Prostate gland (tissue), 2 donors: ENCODE measurements at regions not wholly inside any gene's neighbourhood (a gene's known extent, or its start where the extent isn't known, plus 50 kb on each side); places are given as distances from the start of the nearest gene placed in this dataset.

Experiments used
- DNase-seq: peaks from one replicate; pipeline ENCODE4 v3.0.0-alpha.2; 2019; ENCODE audit warnings: low spot score
- H3K27ac ChIP-seq, 2 donors: fragments of 200-600 bp; sonication (generic); 2 replicates each; pipeline ENCODE4 v1.5.1; 2017 to 2019
- H3K27me3 ChIP-seq: fragments of 200-600 bp; sonication (generic); replicated peaks from 2 replicates; pipeline ENCODE4 v1.5.1; 2019; ENCODE audit not compliant: insufficient read depth
- H3K36me3 ChIP-seq, 2 donors: fragments of 200-600 bp; sonication (generic); 1 replicate in 1 of 2; 2 replicates in 1 of 2; pipeline versions ENCODE4 v1.5.1 to v1.8.1; 2017 to 2019
- H3K4me1 ChIP-seq: fragments of 200-600 bp; sonication (generic); replicated peaks from 2 replicates; pipeline ENCODE4 v1.5.1; 2019
- H3K4me3 ChIP-seq, 2 donors: fragments of 200-600 bp; sonication (generic); 2 replicates each; pipeline ENCODE4 v1.5.1; 2017 to 2019
- H3K9me3 ChIP-seq: fragments of 200-600 bp; sonication (generic); 2 replicates; pipeline ENCODE4 v1.5.1; 2017
- CTCF ChIP-seq, 4 experiments: fragments of 200-600 bp in 2 of 4; fragments of 450-650 bp in 2 of 4; sonication (generic) in 2 of 4; IDR thresholded peaks; 1 replicate in 3 of 4; 2 replicates in 1 of 4; pipeline ENCODE4 v1.5.1; 2016 to 2019; ENCODE audit warnings: antibody characterized with exemption in 4 of 4, mild to moderate bottlenecking in 2 of 4, moderate library complexity in 2 of 4
- POLR2A ChIP-seq: fragments of 450-650 bp; IDR thresholded peaks from one replicate; pipeline ENCODE4 v1.6.1; 2016; ENCODE audit warnings: antibody characterized with exemption, mild to moderate bottlenecking
- POLR2AphosphoS5 ChIP-seq: sonication (generic); formaldehyde crosslinking; IDR thresholded peaks from one replicate; pipeline ENCODE4 v1.6.1; 2017; ENCODE audit warnings: antibody characterized with exemption
- WGBS: methylation state at CpG from one replicate; pipeline ENCODE4 v1.1.5; 2018; 5-methylcytosine and 5-hydroxymethylcytosine counted together
- intact Hi-C: fragments of 100-400 bp; cut with DNase I; formaldehyde crosslinking; loops from one replicate; pipeline ENCODE4 v1.14.2; 2022

DNA sequence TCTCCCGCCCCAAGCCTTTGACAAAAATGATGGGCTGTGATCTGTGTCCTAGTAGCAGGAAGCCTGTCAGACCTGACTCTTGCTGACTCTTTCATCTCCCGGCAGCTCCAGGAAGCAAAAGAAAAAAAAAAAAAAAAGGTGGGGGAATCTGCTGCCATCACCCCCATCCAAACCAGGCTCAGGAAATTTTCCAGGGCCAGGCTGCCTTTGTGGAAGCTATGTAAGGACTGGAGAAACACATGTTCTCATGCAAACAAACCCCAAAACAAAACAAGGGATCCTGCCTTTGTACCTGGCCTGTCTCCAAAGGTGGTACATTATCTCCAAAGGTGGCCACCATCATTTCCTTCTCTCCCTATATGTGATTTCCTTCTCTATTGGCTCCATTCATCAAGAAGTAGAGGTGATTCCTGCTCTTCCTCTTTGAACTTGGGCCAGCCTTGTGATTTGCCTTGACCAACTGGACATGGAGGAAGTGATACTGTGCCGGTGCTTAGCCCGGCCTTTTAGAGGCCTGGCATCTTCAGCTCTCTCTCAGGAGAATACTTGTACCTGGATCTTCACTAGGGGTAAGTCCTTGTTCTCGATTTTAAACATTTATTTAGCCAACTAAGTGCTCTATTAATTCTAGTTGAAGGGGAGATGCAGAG, 192.2 kb upstream of the SVIL start:
- intact Hi-C loops = no loop called here
- 82% methylated on average over 5 of the region's 5 CpGs for WGBS
- DNase-seq = no peak
- Histone ChIP-seq H3K9me3 (no peaks in the 10 kb centered on the region), H3K27me3 (no peaks in the 10 kb centered on the region), H3K36me3 (no peaks in the 10 kb centered on the region), H3K4me3 (no peak overlapping the region), H3K27ac (no peak overlapping the region), H3K4me1 (no peaks in the 10 kb centered on the region)
- TF ChIP-seq CTCF (IDR thresholded peaks at IDR 0.05) (no peak), POLR2A (no peak), POLR2AphosphoS5 (no peak)

GRCh38 chr10:29826221-29826620, 191.4 kb upstream of the SVIL start:
- H3K9me3 ChIP-seq = no peaks in the 10 kb centered on the region
- no peak overlapping the region for H3K27ac ChIP-seq
- H3K36me3 ChIP-seq = no peaks in the 10 kb centered on the region
- no peak overlapping the region for H3K4me3 ChIP-seq
- no peaks in the 10 kb centered on the region for H3K27me3 ChIP-seq
- no peak for TF ChIP-seq POLR2AphosphoS5
- TF ChIP-seq POLR2A = no peak
- TF ChIP-seq CTCF (IDR thresholded peaks at IDR 0.05) = no peak
- WGBS = 96% methylated on average over 5 of the region's 5 CpGs
- H3K4me1 ChIP-seq = no peaks in the 10 kb centered on the region
- intact Hi-C loops = no loop called here
- no peak for DNase-seq

DNA sequence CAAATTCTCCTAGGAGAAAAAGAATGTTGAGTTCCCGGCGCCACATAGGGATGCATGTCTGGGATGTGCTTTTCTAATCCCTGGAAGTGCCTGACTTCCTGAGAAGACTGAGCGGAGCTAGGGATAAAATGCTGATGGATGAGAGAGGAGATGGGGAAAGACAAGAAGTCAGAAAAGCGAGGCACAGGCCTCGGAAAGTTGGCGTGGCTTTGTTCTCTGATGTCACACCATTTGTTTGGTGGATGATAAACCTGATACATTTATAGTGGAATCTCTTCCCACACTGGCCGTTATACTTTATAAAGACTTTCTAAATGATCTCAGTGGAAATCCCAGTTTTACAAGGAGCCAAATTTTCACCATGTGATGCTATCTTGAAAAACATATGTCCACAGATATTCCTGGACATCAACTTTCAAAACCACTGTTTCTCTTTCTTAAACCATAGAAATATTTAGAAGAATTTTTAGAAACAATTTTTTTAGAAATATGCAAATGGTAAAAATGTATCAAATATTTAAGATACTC, 188.8 kb upstream of the SVIL start:
- no peak overlapping the region for H3K4me3 ChIP-seq
- 61% methylated on average over 7 of the region's 7 CpGs for WGBS
- no peaks in the 10 kb centered on the region for H3K27me3 ChIP-seq
- H3K36me3 ChIP-seq = no peaks in the 10 kb centered on the region
- intact Hi-C loops = no loop called here
- H3K9me3 ChIP-seq = no peaks in the 10 kb centered on the region
- H3K27ac ChIP-seq = no peak overlapping the region
- no peaks in the 10 kb centered on the region for H3K4me1 ChIP-seq
- TF ChIP-seq POLR2A = no peak
- TF ChIP-seq POLR2AphosphoS5 = no peak
- no peak for TF ChIP-seq CTCF (IDR thresholded peaks at IDR 0.05)
- no peak for DNase-seq

- H3K4me1 ChIP-seq = no peaks in the 10 kb centered on the region
- no peaks in the 10 kb centered on the region for H3K9me3 ChIP-seq
- peak overlapping the region; percentile 50 to 53 for H3K27ac ChIP-seq
- no peak overlapping the region for H3K4me3 ChIP-seq
- WGBS = 15% methylated on average over 14 of the region's 14 CpGs
- DNase-seq = no peak
- TF ChIP-seq POLR2A = no peak
- no peak for TF ChIP-seq CTCF (IDR thresholded peaks at IDR 0.05)
- no peak for TF ChIP-seq POLR2AphosphoS5
- H3K36me3 ChIP-seq = no peaks in the 10 kb centered on the region
- H3K27me3 ChIP-seq = no peaks in the 10 kb centered on the region
- intact Hi-C loops = no loop called here
These were observed 186.2 kb upstream of the SVIL start for GRCh38 chr10:29820890-29821461.
